A549 (cell line): ENCODE measurements at regions not wholly inside any gene's neighbourhood (a gene's known extent, or its start where the extent isn't known, plus 50 kb on each side); places are given as distances from the start of the nearest gene placed in this dataset.

Source experiments
- ATAC-seq, 2 experiments: fragments of 200-7000 bp in 1 of 2; fragments of >200 bp in 1 of 2; cut with Nextera tagmentation in 1 of 2; cut with Tn5 transposase in 1 of 2; 3 replicates each; pipeline versions ENCODE4 v1.8.0 to v1.9.1; 2018 to 2020; ENCODE audit warnings: mild to moderate bottlenecking in 1 of 2, moderate library complexity in 1 of 2
- CTCF ChIA-PET: fragments of 300-600 bp; sonication (Branson Sonifier 250); formaldehyde crosslinking; extraction: SDS; loops from one replicate; lab custom pipeline; 2021; ENCODE audit warnings: antibody characterized with exemption, inconsistent platforms; lab: Yijun Ruan, JAX
- POLR2A ChIA-PET: fragments of 350-600 bp; formaldehyde crosslinking; extraction: SDS; loops from one replicate; lab custom pipeline; 2021; ENCODE audit warnings: antibody characterized with exemption, inconsistent platforms; lab: Yijun Ruan, JAX
- DNase-seq, 2 experiments: peaks; one replicate each; pipeline versions ENCODE4 v3.0.0 to v3.0.0-alpha.2; 2011 to 2016; ENCODE audit warnings: low read depth in 1 of 2, low spot score in 1 of 2
- FAIRE-seq: peaks from 2 replicates; lab custom pipeline; 2011; peaks lifted over from hg19 to GRCh38; lab: Jason Lieb, UNC
- H3K27ac ChIP-seq, 2 experiments: fragments of >200 bp; sonication (Bioruptor Twin); formaldehyde crosslinking; 3 replicates each; pipeline ENCODE4 v1.5.1; 2016 to 2017
- H3K4me1 ChIP-seq: fragments of >200 bp; sonication (Bioruptor Twin); formaldehyde crosslinking; 3 replicates; pipeline ENCODE4 v1.6.1; 2016
- H3K4me2 ChIP-seq: fragments of >200 bp; sonication (Bioruptor Twin); formaldehyde crosslinking; 3 replicates; pipeline ENCODE4 v1.6.1; 2016
- H3K4me3 ChIP-seq: fragments of >200 bp; sonication (Bioruptor Twin); formaldehyde crosslinking; 3 replicates; pipeline ENCODE4 v1.5.1; 2016
- H3K9me3 ChIP-seq: fragments of >200 bp; sonication (Bioruptor Twin); formaldehyde crosslinking; 3 replicates; pipeline ENCODE4 v1.6.1; 2016
- BCL3 ChIP-seq: fragments of >200 bp; sonication (Bioruptor Twin); formaldehyde crosslinking; IDR thresholded peaks from 3 replicates; pipeline ENCODE4 v1.6.1; 2016
- CBX2 ChIP-seq: fragments of 200-600 bp; sonication (generic); IDR thresholded peaks from 2 replicates; pipeline ENCODE4 v1.6.1; 2016; ENCODE audit warnings: low read depth, mild to moderate bottlenecking, borderline replicate concordance
- E2F6 ChIP-seq: IDR thresholded peaks from 2 replicates; pipeline ENCODE4 v1.6.1; 2012; ENCODE audit warnings: low read depth, borderline replicate concordance
- ESRRA ChIP-seq: fragments of 150-350 bp; IDR thresholded peaks from 2 replicates; pipeline ENCODE4 v1.6.1; 2014; ENCODE audit warnings: mild to moderate bottlenecking, low read length, borderline replicate concordance
- FOSB ChIP-seq: fragments of 250-450 bp; sonication (Bioruptor Pico); IDR thresholded peaks from 2 replicates; pipeline ENCODE4 v1.5.0; 2020; ENCODE audit warnings: mild to moderate bottlenecking, moderate library complexity
- FOSL2 ChIP-seq, 2 experiments: fragments of 450-650 bp in 1 of 2; fragments of >200 bp in 1 of 2; sonication (Bioruptor Twin) in 1 of 2; formaldehyde crosslinking; IDR thresholded peaks; 2 replicates each; pipeline versions ENCODE4 v1.5.0 to v1.6.1; 2016 to 2020; ENCODE audit warnings: mild to moderate bottlenecking in 1 of 2, moderate library complexity in 1 of 2
- GATA3 ChIP-seq: IDR thresholded peaks from 2 replicates; pipeline ENCODE4 v1.6.1; 2012; ENCODE audit warnings: borderline replicate concordance
- HEYL ChIP-seq: fragments of 250-450 bp; sonication (Bioruptor Pico); IDR thresholded peaks from 2 replicates; pipeline ENCODE4 v1.8.0; 2021; ENCODE audit warnings: mild to moderate bottlenecking, moderate library complexity
- MAFK ChIP-seq: fragments of 450-650 bp; IDR thresholded peaks from 2 replicates; pipeline ENCODE4 v1.6.1; 2014; ENCODE audit not compliant: partially characterized antibody
- MAX ChIP-seq: IDR thresholded peaks from 2 replicates; pipeline ENCODE4 v1.6.1; 2012
- MYC ChIP-seq: IDR thresholded peaks from 2 replicates; pipeline ENCODE4 v1.6.1; 2012; ENCODE audit warnings: mild to moderate bottlenecking, inconsistent platforms, low read length, improper control_type of control experiment, borderline replicate concordance
- NFE2L2 ChIP-seq: fragments of 150-350 bp; conservative IDR thresholded peaks from 2 replicates; pipeline ENCODE4 v1.6.1; 2014; ENCODE audit warnings: low read length
- NPAS2 ChIP-seq: fragments of 250-450 bp; sonication (Bioruptor Pico); IDR thresholded peaks from 2 replicates; pipeline ENCODE4 v1.8.0; 2022; ENCODE audit warnings: mild to moderate bottlenecking, moderate library complexity, borderline replicate concordance
- PHF8 ChIP-seq: fragments of 200-600 bp; sonication (generic); IDR thresholded peaks from 2 replicates; pipeline ENCODE4 v1.6.1; 2016; ENCODE audit warnings: low read depth, mild to moderate bottlenecking, antibody characterized with exemption, moderate library complexity, borderline replicate concordance
- POLR2AphosphoS2 ChIP-seq: conservative IDR thresholded peaks from 2 replicates; pipeline ENCODE4 v1.6.1; 2012; ENCODE audit warnings: low read length, improper control_type of control experiment, inconsistent platforms
- RCOR1 ChIP-seq: fragments of 150-350 bp; IDR thresholded peaks from 2 replicates; pipeline ENCODE4 v1.6.1; 2014; ENCODE audit warnings: antibody characterized with exemption, low read length, low read depth
- RFX5 ChIP-seq: fragments of 450-650 bp; IDR thresholded peaks from 2 replicates; pipeline ENCODE4 v1.7.1; 2014; ENCODE audit warnings: antibody characterized with exemption, mild to moderate bottlenecking, moderate library complexity
- RNF2 ChIP-seq: fragments of 200-600 bp; sonication (generic); IDR thresholded peaks from 2 replicates; pipeline ENCODE4 v1.6.1; 2016; ENCODE audit warnings: low read depth, mild to moderate bottlenecking, antibody characterized with exemption, moderate library complexity, borderline replicate concordance
- TP53 ChIP-seq: fragments of 250-450 bp; sonication (Bioruptor Pico); IDR thresholded peaks from 2 replicates; pipeline ENCODE4 v1.5.0; 2021; ENCODE audit warnings: mild to moderate bottlenecking, moderate library complexity
- USF2 ChIP-seq: fragments of 450-650 bp; IDR thresholded peaks from 2 replicates; pipeline ENCODE4 v1.6.1; 2014; ENCODE audit warnings: antibody characterized with exemption
- ZC3H11A ChIP-seq: fragments of 450-650 bp; IDR thresholded peaks from 2 replicates; pipeline ENCODE4 v1.6.1; 2014; ENCODE audit warnings: antibody characterized with exemption, mild to moderate bottlenecking
- ZNF302 ChIP-seq: fragments of 250-450 bp; sonication (Bioruptor Pico); IDR thresholded peaks from 2 replicates; pipeline ENCODE4 v1.9.0; 2021; ENCODE audit warnings: inconsistent platforms, mild to moderate bottlenecking, moderate library complexity
- WGBS: methylation state at CpG from one replicate; pipeline ENCODE4 v1.1.6; 2017; ENCODE audit errors: missing lambda C conversion rate; 5-methylcytosine and 5-hydroxymethylcytosine counted together

- Histone ChIP-seq H3K4me2 (peak overlapping the region; percentile 46; the same call in 2 of the 3 replicates), H3K27ac (no peak overlapping the region), H3K4me3 (no peak overlapping the region), H3K4me1 (no peaks in the 10 kb centered on the region), H3K9me3 (no peaks in the 10 kb centered on the region)
- CTCF ChIA-PET, result no interaction called here
- no peak for ATAC-seq
- no peak for DNase-seq
- FAIRE-seq, result no peak
- TF ChIP-seq NPAS2 (CRISPR knock-in tag) (no peak), BCL3 (no peak), NFE2L2 (no peak), POLR2AphosphoS2 (no peak), RCOR1 (no peak), HEYL (CRISPR knock-in tag) (no peak)
- POLR2A ChIA-PET, result no interaction called here
- 12% methylated on average over 5 of the region's 5 CpGs for WGBS
Observed at GRCh38 chr4:178165951-178166308, 723.7 kb upstream of the AGA start.

GRCh38 chr4:178173771-178174170 lies 731.5 kb upstream of the AGA start:
- TF ChIP-seq MAFK, result peak; percentile 95
- TF ChIP-seq USF2, result no peak
- Histone ChIP-seq H3K27ac (no peak overlapping the region), H3K9me3 (no peaks in the 10 kb centered on the region), H3K4me2 (no peak overlapping the region), H3K4me1 (no peaks in the 10 kb centered on the region), H3K4me3 (no peak overlapping the region)
- DNase-seq (no peak), ATAC-seq (no peak), FAIRE-seq (no peak)
- 55% methylated on average over 6 of the region's 6 CpGs for WGBS
- ChIA-PET CTCF (no interaction called here), POLR2A (no interaction called here)

- ChIA-PET CTCF (no interaction called here), POLR2A (no interaction called here)
- Histone ChIP-seq H3K4me2 (no peak overlapping the region), H3K27ac (no peak overlapping the region), H3K4me3 (no peak overlapping the region), H3K4me1 (no peaks in the 10 kb centered on the region), H3K9me3 (no peaks in the 10 kb centered on the region)
- WGBS, result 34% methylated on average over 2 of the region's 2 CpGs
- TF ChIP-seq ZNF302 (CRISPR knock-in tag) (no peak), FOSB (no peak), CBX2 (no peak), GATA3 (no peak), E2F6 (no peak), NFE2L2 (no peak), NPAS2 (CRISPR knock-in tag) (no peak), RFX5 (no peak), MYC (no peak), ESRRA (no peak), RNF2 (no peak), MAX (no peak), FOSL2 (IDR thresholded peaks at IDR 0.05) (no peak), FOSL2 (CRISPR knock-in tag; IDR thresholded peaks at IDR 0.05) (no peak), BCL3 (no peak), ZC3H11A (no peak), PHF8 (no peak), TP53 (no peak), USF2 (no peak), MAFK (no peak)
- FAIRE-seq, result no peak
- no peak for ATAC-seq
- DNase-seq, result no peak
Observed at GRCh38 chr4:178174756-178175155, 732.5 kb upstream of the AGA start.
